ENCODE measurements at regions not wholly inside any gene's neighbourhood (a gene's known extent, or its start where the extent isn't known, plus 50 kb on each side); places are given as distances from the start of the nearest gene placed in this dataset.

GRCh38 chr3:163481738-163482137 lies 1596.6 kb downstream of the SI start:
- DNase-seq (ENCODE audit: low read depth, low spot score) (no peak), ATAC-seq (no peak)
- ChIA-PET RAD21 (ENCODE audit: low non-redundant PET in 1 of 2, low total read pairs in 2 of 2, uncharacterized antibody in 2 of 2, unreplicated experiment in 2 of 2) (no interaction called here), POLR2A (no interaction called here), CTCF (no interaction called here)
- Histone ChIP-seq H3K9me3 (ENCODE audit: control insufficient read depth in 1 of 2, insufficient read depth in 1 of 2, low read depth in 1 of 2, low read length in 2 of 2) (no peaks in the 10 kb centered on the region), H3K4me2 (ENCODE audit: low read length) (no peak overlapping the region), H3K4me1 (ENCODE audit: control insufficient read depth in 1 of 2, insufficient read depth in 2 of 2, low read length in 2 of 2) (no peaks in the 10 kb centered on the region), H3K27me3 (ENCODE audit: insufficient read depth, low read length) (no peaks in the 10 kb centered on the region), H3K9ac (ENCODE audit: low read length) (no peak overlapping the region), H2AFZ (ENCODE audit: low read depth, low read length, poor library complexity, severe bottlenecking) (no peak overlapping the region), H3K27ac (ENCODE audit: low read depth, low read length) (no peak overlapping the region), H3K79me2 (ENCODE audit: insufficient read depth, low read length) (no peaks in the 10 kb centered on the region), H3K36me3 (ENCODE audit: control insufficient read depth in 1 of 2, insufficient read depth in 2 of 2, low read length in 2 of 2) (no peaks in the 10 kb centered on the region), H4K20me1 (ENCODE audit: insufficient read depth) (no peaks in the 10 kb centered on the region), H3K9me2 (ENCODE audit: insufficient read depth) (no peaks in the 10 kb centered on the region), H3K4me3 (replicated peaks in 1 of 2; ENCODE audit: low read depth in 1 of 2, low read length in 2 of 2) (no peak overlapping the region)
- no TSS peak for BruUV-seq (replicated peaks)
- TF ChIP-seq ELF1 (IDR thresholded peaks at IDR 0.05; ENCODE audit: borderline replicate concordance, low read depth) = no peak
- no peak for TF ChIP-seq RAD21 (IDR thresholded peaks at IDR 0.05; ENCODE audit: low read depth)
- no peak for TF ChIP-seq MAX (IDR thresholded peaks at IDR 0.05)
- TF ChIP-seq TCF7L2 (IDR thresholded peaks at IDR 0.05; ENCODE audit: borderline replicate concordance, extremely low read depth, insufficient read depth, insufficient read length) = no peak
- TF ChIP-seq CBX3 (IDR thresholded peaks at IDR 0.05; ENCODE audit: low read depth) = no peak
- TF ChIP-seq EZH2 (IDR thresholded peaks at IDR 0.05) = no peak
- TF ChIP-seq SIN3A (IDR thresholded peaks at IDR 0.05; ENCODE audit: low read depth) = no peak
- no peak for TF ChIP-seq EZH2phosphoT487 (IDR thresholded peaks at IDR 0.05; ENCODE audit: borderline replicate concordance)
- TF ChIP-seq CTCF (IDR thresholded peaks at IDR 0.05 in 2 of 3, conservative IDR thresholded peaks at IDR 0.05 in 1 of 3; ENCODE audit: borderline replicate concordance in 1 of 3, insufficient read depth in 1 of 3, low read depth in 2 of 3, low read length in 2 of 3) = no peak
- no peak for TF ChIP-seq SP1 (IDR thresholded peaks at IDR 0.05; ENCODE audit: low read depth)
- TF ChIP-seq JUND (IDR thresholded peaks at IDR 0.05) = no peak
- no peak for TF ChIP-seq POLR2AphosphoS5 (IDR thresholded peaks at IDR 0.05; ENCODE audit: low read depth, low read length)
- no peak for TF ChIP-seq POLR2A (IDR thresholded peaks at IDR 0.05; ENCODE audit: borderline replicate concordance, extremely low read depth, insufficient read depth, insufficient read length)
- no peak for TF ChIP-seq ATF3 (IDR thresholded peaks at IDR 0.05)
- TF ChIP-seq ZFX (IDR thresholded peaks at IDR 0.05) = no peak
- no peak for TF ChIP-seq YY1 (IDR thresholded peaks at IDR 0.05; ENCODE audit: extremely low read depth, insufficient replicate concordance, low read depth, low read length)
- no peak for TF ChIP-seq ZBTB33 (IDR thresholded peaks at IDR 0.05; ENCODE audit: extremely low read depth, insufficient replicate concordance, low read length)
- intact Hi-C loops (cut with micrococcal nuclease) = no loop called here

All from HCT116 (cell line).